PC-9 (cell line): ENCODE measurements at regions not wholly inside any gene's neighbourhood (a gene's known extent, or its start where the extent isn't known, plus 50 kb on each side); places are given as distances from the start of the nearest gene placed in this dataset.

Source experiments
- BruUV-seq: library from RNA; stranded (reverse); fragments of 400-500 nt; replicated peaks from 2 replicates; lab custom pipeline; 2021; lab: Mats Ljungman, UMichigan
- CTCF ChIA-PET: fragments of 300-600 bp; sonication (Branson Sonifier 250); formaldehyde crosslinking; loops from one replicate; lab custom pipeline; 2022; ENCODE audit warnings: antibody characterized with exemption; lab: Charles Lee
- POLR2A ChIA-PET: fragments of 300-600 bp; sonication (Branson Sonifier 250); formaldehyde crosslinking; loops from one replicate; lab custom pipeline; 2022; ENCODE audit warnings: antibody characterized with exemption; ENCODE audit not compliant: unreplicated experiment; lab: Charles Lee
- DNase-seq, 2 experiments: peaks; one replicate each; pipeline versions ENCODE4 v3.0.0 to v3.0.0-alpha.2; 2015 to 2022; ENCODE audit warnings: mixed read lengths in 1 of 2
- H2AFZ ChIP-seq: fragments of 200-600 bp; sonication (generic); 2 replicates; pipeline ENCODE4 v1.8.1; 2017; ENCODE audit warnings: antibody characterized with exemption
- H3F3A ChIP-seq: fragments of 200-600 bp; sonication (generic); 2 replicates; pipeline ENCODE4 v1.8.1; 2017; ENCODE audit warnings: antibody characterized with exemption, mild to moderate bottlenecking, low read depth; ENCODE audit not compliant: insufficient read depth
- H3K27ac ChIP-seq: fragments of 200-600 bp; sonication (generic); 2 replicates; pipeline ENCODE4 v1.6.1; 2016; ENCODE audit warnings: mixed run types
- H3K27me3 ChIP-seq: fragments of 200-600 bp; sonication (generic); 2 replicates; pipeline ENCODE4 v1.6.1; 2016; ENCODE audit warnings: low read depth, mixed run types; ENCODE audit not compliant: insufficient read depth
- H3K36me3 ChIP-seq: fragments of 200-600 bp; sonication (generic); 2 replicates; pipeline ENCODE4 v1.6.1; 2016; ENCODE audit warnings: low read depth, mixed run types
- H3K4me1 ChIP-seq: fragments of 200-600 bp; sonication (generic); replicated peaks from 2 replicates; pipeline ENCODE4 v1.6.1; 2016; ENCODE audit warnings: mixed run types; ENCODE audit not compliant: insufficient read depth
- H3K4me2 ChIP-seq: fragments of 200-600 bp; sonication (generic); 2 replicates; pipeline ENCODE4 v1.6.1; 2017; ENCODE audit warnings: mixed run types
- H3K4me3 ChIP-seq: fragments of 200-600 bp; sonication (generic); 2 replicates; pipeline ENCODE4 v1.6.1; 2016; ENCODE audit warnings: mixed run types
- H3K79me2 ChIP-seq: fragments of 200-600 bp; sonication (generic); 2 replicates; pipeline ENCODE4 v1.6.1; 2017; ENCODE audit warnings: low read depth, mixed run types
- H3K9me2 ChIP-seq: fragments of 200-600 bp; sonication (generic); 2 replicates; pipeline ENCODE4 v1.8.1; 2017; ENCODE audit warnings: mild to moderate bottlenecking; ENCODE audit not compliant: insufficient read depth
- H3K9me3 ChIP-seq: fragments of 200-600 bp; sonication (generic); 2 replicates; pipeline ENCODE4 v1.8.1; 2016; ENCODE audit warnings: low read depth; ENCODE audit not compliant: insufficient read depth
- H4K20me1 ChIP-seq: fragments of 200-600 bp; sonication (generic); 2 replicates; pipeline ENCODE4 v1.8.1; 2017; ENCODE audit not compliant: insufficient read depth
- CTCF ChIP-seq: fragments of 200-600 bp; sonication (generic); conservative IDR thresholded peaks from 2 replicates; pipeline ENCODE4 v1.6.1; 2017; ENCODE audit warnings: mixed run types, antibody characterized with exemption, mild to moderate bottlenecking, moderate library complexity
- EZH2 ChIP-seq: fragments of 200-600 bp; sonication (generic); IDR thresholded peaks from 2 replicates; pipeline ENCODE4 v1.8.0; 2017; ENCODE audit warnings: antibody characterized with exemption, low read depth
- intact Hi-C: fragments of 100-400 bp; cut with micrococcal nuclease; formaldehyde crosslinking; loops from one replicate; pipeline ENCODE4 v1.10.0; 2022; ENCODE audit not compliant: unreplicated experiment

- no peaks in the 10 kb centered on the region for H3K4me1 ChIP-seq
- intact Hi-C loops = no loop called here
- POLR2A ChIA-PET = no interaction called here
- BruUV-seq = no TSS peak
- no peaks in the 10 kb centered on the region for H3K36me3 ChIP-seq
- CTCF ChIA-PET = no interaction called here
- no peak overlapping the region for H3K27ac ChIP-seq
- no peak for DNase-seq
- H2AFZ ChIP-seq = no peak overlapping the region
- H3K9me3 ChIP-seq = no peaks in the 10 kb centered on the region
- no peaks in the 10 kb centered on the region for H3F3A ChIP-seq
- no peak overlapping the region for H3K4me2 ChIP-seq
- H3K27me3 ChIP-seq = no peaks in the 10 kb centered on the region
- no peaks in the 10 kb centered on the region for H3K79me2 ChIP-seq
- H3K4me3 ChIP-seq = no peak overlapping the region
- no peaks in the 10 kb centered on the region for H4K20me1 ChIP-seq
- H3K9me2 ChIP-seq = no peaks in the 10 kb centered on the region
- TF ChIP-seq CTCF (no peak), EZH2 (no peak)
These were observed 313.3 kb upstream of the GULP1 start for GRCh38 chr2:187978356-187978755.

GRCh38 chr2:187982668-187983067, 309.0 kb upstream of the GULP1 start:
- DNase-seq = no peak
- Histone ChIP-seq H3K4me1 (no peaks in the 10 kb centered on the region), H3K36me3 (no peaks in the 10 kb centered on the region), H3F3A (no peaks in the 10 kb centered on the region), H2AFZ (no peak overlapping the region), H3K27me3 (no peaks in the 10 kb centered on the region), H3K9me2 (no peaks in the 10 kb centered on the region), H3K4me2 (no peak overlapping the region), H3K4me3 (no peak overlapping the region), H3K27ac (no peak overlapping the region), H3K79me2 (no peaks in the 10 kb centered on the region), H4K20me1 (no peaks in the 10 kb centered on the region), H3K9me3 (no peaks in the 10 kb centered on the region)
- CTCF ChIA-PET = no interaction called here
- TF ChIP-seq CTCF = no peak
- TF ChIP-seq EZH2 = no peak
- POLR2A ChIA-PET = interaction anchor here (0.6 to 0.8 kb wide), 2 partner anchors 457 to 1458 kb away, joined by 3 to 7 read pairs; no protein-coding TSS in a partner anchor
- no TSS peak for BruUV-seq
- intact Hi-C loops = no loop called here

- no peaks in the 10 kb centered on the region for H3K4me1 ChIP-seq
- H3K27me3 ChIP-seq = no peaks in the 10 kb centered on the region
- no peaks in the 10 kb centered on the region for H3K36me3 ChIP-seq
- intact Hi-C loops = no loop called here
- ChIA-PET POLR2A (no interaction called here), CTCF (no interaction called here)
- BruUV-seq = no TSS peak
- H3F3A ChIP-seq = no peaks in the 10 kb centered on the region
- no peak overlapping the region for H3K27ac ChIP-seq
- no peak overlapping the region for H3K4me2 ChIP-seq
- no peaks in the 10 kb centered on the region for H4K20me1 ChIP-seq
- no peaks in the 10 kb centered on the region for H3K9me2 ChIP-seq
- no peak overlapping the region for H3K4me3 ChIP-seq
- no peaks in the 10 kb centered on the region for H3K79me2 ChIP-seq
- no peak overlapping the region for H2AFZ ChIP-seq
- no peaks in the 10 kb centered on the region for H3K9me3 ChIP-seq
- DNase-seq = no peak
- TF ChIP-seq EZH2 (no peak), CTCF (no peak)
These were observed 306.5 kb upstream of the GULP1 start for GRCh38 chr2:187985195-187985594.
